Hepatocyte (in vitro differentiated cells): ENCODE measurements at regions not wholly inside any gene's neighbourhood (a gene's known extent, or its start where the extent isn't known, plus 50 kb on each side); places are given as distances from the start of the nearest gene placed in this dataset.

Source experiments
- DNase-seq: peaks from one replicate; pipeline ENCODE4 v3.0.0-alpha.2; 2016; ENCODE audit warnings: low spot score
- H2AFZ ChIP-seq: fragments of 200-600 bp; sonication (generic); 2 replicates; pipeline ENCODE4 v1.6.0; 2016; ENCODE audit warnings: antibody characterized with exemption, mild to moderate bottlenecking
- H3K27ac ChIP-seq: fragments of 200-600 bp; sonication (generic); 2 replicates; pipeline ENCODE4 v1.5.1; 2016; ENCODE audit warnings: mild to moderate bottlenecking
- H3K27me3 ChIP-seq: fragments of 200-600 bp; sonication (generic); 2 replicates; pipeline ENCODE4 v1.6.1; 2016
- H3K36me3 ChIP-seq: fragments of 200-600 bp; sonication (generic); replicated peaks from 2 replicates; pipeline ENCODE4 v1.5.1; 2016; ENCODE audit warnings: low read depth; ENCODE audit not compliant: insufficient read depth
- H3K4me1 ChIP-seq: fragments of 200-600 bp; sonication (generic); 2 replicates; pipeline ENCODE4 v1.5.1; 2016; ENCODE audit warnings: mild to moderate bottlenecking, moderate library complexity; ENCODE audit not compliant: insufficient read depth
- H3K4me2 ChIP-seq: fragments of 200-600 bp; sonication (generic); 2 replicates; pipeline ENCODE4 v1.6.0; 2016
- H3K4me3 ChIP-seq: fragments of 200-600 bp; sonication (generic); 2 replicates; pipeline ENCODE4 v1.5.1; 2016; ENCODE audit warnings: mild to moderate bottlenecking
- H3K79me2 ChIP-seq: fragments of 200-600 bp; sonication (generic); 2 replicates; pipeline ENCODE4 v1.6.0; 2017; ENCODE audit warnings: mild to moderate bottlenecking
- H3K9me2 ChIP-seq: fragments of 200-600 bp; sonication (generic); replicated peaks from 2 replicates; pipeline ENCODE4 v1.6.0; 2017; ENCODE audit warnings: mild to moderate bottlenecking; ENCODE audit not compliant: insufficient read depth
- H3K9me3 ChIP-seq: fragments of 200-600 bp; sonication (generic); 2 replicates; pipeline ENCODE4 v1.5.1; 2016; ENCODE audit warnings: low read depth, mild to moderate bottlenecking
- H4K20me1 ChIP-seq: fragments of 200-600 bp; sonication (generic); 2 replicates; pipeline ENCODE4 v1.6.0; 2016; ENCODE audit warnings: mild to moderate bottlenecking; ENCODE audit not compliant: insufficient read depth, poor library complexity, severe bottlenecking
- CTCF ChIP-seq: fragments of 200-600 bp; sonication (generic); IDR thresholded peaks from 2 replicates; pipeline ENCODE4 v1.5.1; 2016; ENCODE audit warnings: antibody characterized with exemption, mild to moderate bottlenecking; ENCODE audit not compliant: poor library complexity
- EZH2 ChIP-seq: fragments of 200-600 bp; sonication (generic); IDR thresholded peaks from 2 replicates; pipeline ENCODE4 v1.6.1; 2016; ENCODE audit warnings: antibody characterized with exemption, mild to moderate bottlenecking, borderline replicate concordance
- EZH2phosphoT487 ChIP-seq: fragments of 200-600 bp; sonication (generic); IDR thresholded peaks from one replicate; pipeline ENCODE4 v1.6.1; 2018; ENCODE audit warnings: antibody characterized with exemption, mild to moderate bottlenecking, low read depth, moderate library complexity; ENCODE audit not compliant: unreplicated experiment, severe bottlenecking
- WGBS: methylation state at CpG from one replicate; pipeline ENCODE4 v1.1.6; 2016; ENCODE audit warnings: low lambda C conversion rate; ENCODE audit errors: missing lambda C conversion rate; 5-methylcytosine and 5-hydroxymethylcytosine counted together

- no peak overlapping the region for H3K4me2 ChIP-seq
These were observed 1048.4 kb downstream of the NLGN4X start for GRCh38 chrX:5180135-5180741.

GRCh38 chrX:5176766-5177165 is 1051.9 kb downstream of the NLGN4X start:
- WGBS: 71% methylated on average over 1 of the region's 1 CpG
- H3K79me2 ChIP-seq: no peaks in the 10 kb centered on the region
- H3K4me3 ChIP-seq: no peak overlapping the region
- no peaks in the 10 kb centered on the region for H3K9me2 ChIP-seq
- no peak for DNase-seq
- H4K20me1 ChIP-seq: no peaks in the 10 kb centered on the region
- H3K36me3 ChIP-seq: no peaks in the 10 kb centered on the region
- no peak overlapping the region for H2AFZ ChIP-seq
- H3K27ac ChIP-seq: no peak overlapping the region
- no peaks in the 10 kb centered on the region for H3K9me3 ChIP-seq
- no peak overlapping the region for H3K4me2 ChIP-seq
- TF ChIP-seq EZH2phosphoT487: no peak
- TF ChIP-seq CTCF: no peak
- TF ChIP-seq EZH2: no peak
- no peaks in the 10 kb centered on the region for H3K4me1 ChIP-seq
- no peaks in the 10 kb centered on the region for H3K27me3 ChIP-seq

More at GRCh38 chrX:5180135-5180741, 1048.4 kb downstream of the NLGN4X start:
- Histone ChIP-seq H2AFZ (no peak overlapping the region), H3K79me2 (no peaks in the 10 kb centered on the region), H3K9me3 (no peaks in the 10 kb centered on the region), H3K4me1 (no peaks in the 10 kb centered on the region), H4K20me1 (no peaks in the 10 kb centered on the region), H3K36me3 (no peaks in the 10 kb centered on the region), H3K9me2 (no peaks in the 10 kb centered on the region), H3K4me3 (no peak overlapping the region), H3K27me3 (no peaks in the 10 kb centered on the region), H3K27ac (no peak overlapping the region)
- no peak for TF ChIP-seq EZH2phosphoT487
- no peak for TF ChIP-seq CTCF
- no peak for TF ChIP-seq EZH2
- DNase-seq: no peak
- WGBS: 80% methylated on average over 12 of the region's 12 CpGs

- H3K27me3 ChIP-seq: no peaks in the 10 kb centered on the region
- H3K4me1 ChIP-seq: no peaks in the 10 kb centered on the region
- no peaks in the 10 kb centered on the region for H3K79me2 ChIP-seq
- DNase-seq: no peak
- TF ChIP-seq EZH2phosphoT487 (no peak), EZH2 (no peak), CTCF (no peak)
- H3K27ac ChIP-seq: no peak overlapping the region
- no peaks in the 10 kb centered on the region for H3K36me3 ChIP-seq
- WGBS: 80% methylated on average over 1 of the region's 1 CpG
- H4K20me1 ChIP-seq: no peaks in the 10 kb centered on the region
- no peaks in the 10 kb centered on the region for H3K9me3 ChIP-seq
- no peak overlapping the region for H2AFZ ChIP-seq
- no peak overlapping the region for H3K4me3 ChIP-seq
- no peaks in the 10 kb centered on the region for H3K9me2 ChIP-seq
- H3K4me2 ChIP-seq: no peak overlapping the region
These were observed 1065.0 kb downstream of the NLGN4X start for GRCh38 chrX:5163663-5164062.

GRCh38 chrX:5155301-5155700 is 1073.4 kb downstream of the NLGN4X start:
- no peaks in the 10 kb centered on the region for H3K4me1 ChIP-seq
- 23% methylated on average over 3 of the region's 3 CpGs for WGBS
- DNase-seq: no peak
- H4K20me1 ChIP-seq: no peaks in the 10 kb centered on the region
- H2AFZ ChIP-seq: no peak overlapping the region
- no peaks in the 10 kb centered on the region for H3K27me3 ChIP-seq
- H3K9me3 ChIP-seq: no peaks in the 10 kb centered on the region
- TF ChIP-seq EZH2phosphoT487 (no peak), CTCF (no peak), EZH2 (no peak)
- H3K4me3 ChIP-seq: no peak overlapping the region
- H3K36me3 ChIP-seq: no peaks in the 10 kb centered on the region
- no peaks in the 10 kb centered on the region for H3K9me2 ChIP-seq
- H3K27ac ChIP-seq: no peak overlapping the region
- no peak overlapping the region for H3K4me2 ChIP-seq
- H3K79me2 ChIP-seq: no peaks in the 10 kb centered on the region
